ENCODE measurements at regions not wholly inside any gene's neighbourhood (a gene's known extent, or its start where the extent isn't known, plus 50 kb on each side); places are given as distances from the start of the nearest gene placed in this dataset.

- no peak overlapping the region for H3K4me3 ChIP-seq (ENCODE audit: control insufficient read depth, low read depth, low read length)
- DNase-seq (ENCODE audit: low read depth) = no peak
- TF ChIP-seq CTCF (IDR thresholded peaks at IDR 0.05; ENCODE audit: control insufficient read depth, insufficient read depth, low read depth, low read length, missing control alignments) = no peak
Observed at GRCh38 chr9:19840953-19841352, 52.1 kb upstream of the SLC24A2 start.

All from AG09309 (cell line).